Esophagus squamous epithelium (tissue), 5 donors: ENCODE measurements at regions not wholly inside any gene's neighbourhood (a gene's known extent, or its start where the extent isn't known, plus 50 kb on each side); places are given as distances from the start of the nearest gene placed in this dataset.

ENCODE experiments used
- DNase-seq: peaks from one replicate; lab custom pipeline; 2025; lab: John Stamatoyannopoulos, UW
- H3K27ac ChIP-seq, 4 donors: fragments of 200-600 bp; sonication (generic); one replicate each; pipeline ENCODE4 v1.5.1; 2016 to 2019; ENCODE audit warnings: mild to moderate bottlenecking in 1 of 4
- H3K27me3 ChIP-seq, 4 donors: fragments of 200-600 bp; sonication (generic); 1 replicate in 3 of 4; 2 replicates in 1 of 4; pipeline versions ENCODE4 v1.5.1 to v1.6.0; 2017 to 2021; ENCODE audit warnings: antibody characterized with exemption in 1 of 4
- H3K36me3 ChIP-seq, 3 donors: fragments of 200-600 bp; sonication (generic); one replicate each; pipeline ENCODE4 v1.5.1; 2016 to 2019
- H3K4me1 ChIP-seq, 3 donors: fragments of 200-600 bp; sonication (generic); one replicate each; pipeline ENCODE4 v1.5.1; 2017 to 2019
- H3K4me3 ChIP-seq, 4 donors: fragments of 200-600 bp; sonication (generic); 1 replicate in 3 of 4; 2 replicates in 1 of 4; pipeline ENCODE4 v1.5.1; 2016 to 2019; ENCODE audit warnings: mild to moderate bottlenecking in 2 of 4, moderate library complexity in 1 of 4
- H3K9me3 ChIP-seq, 3 donors: fragments of 200-600 bp; sonication (generic); one replicate each; pipeline ENCODE4 v1.5.1; 2016 to 2019
- POLR2A ChIP-seq, 4 donors: fragments of 450-650 bp; IDR thresholded peaks; one replicate each; pipeline ENCODE4 v1.6.1; 2017; ENCODE audit warnings: antibody characterized with exemption in 4 of 4, mild to moderate bottlenecking in 4 of 4, moderate library complexity in 3 of 4
- WGBS, 2 donors: methylation state at CpG; one replicate each; pipeline ENCODE4 v1.1.5; 2018; 5-methylcytosine and 5-hydroxymethylcytosine counted together
- intact Hi-C: fragments of 100-400 bp; cut with DNase I; formaldehyde crosslinking; loops from one replicate; pipeline ENCODE4 v1.15.0; 2022
- TF ChIP-seq, protein P1 (sequence below), 6 experiments: fragments of 450-650 bp in 4 of 6; fragments of 200-600 bp in 2 of 6; sonication (generic) in 2 of 6; IDR thresholded peaks; one replicate each; pipeline ENCODE4 v1.5.1; 2016 to 2019; ENCODE audit warnings: antibody characterized with exemption in 6 of 6, mild to moderate bottlenecking in 4 of 6, moderate library complexity in 4 of 6
- donor health status: DM: yes; HTN: yes; CAD: no.

DNA sequence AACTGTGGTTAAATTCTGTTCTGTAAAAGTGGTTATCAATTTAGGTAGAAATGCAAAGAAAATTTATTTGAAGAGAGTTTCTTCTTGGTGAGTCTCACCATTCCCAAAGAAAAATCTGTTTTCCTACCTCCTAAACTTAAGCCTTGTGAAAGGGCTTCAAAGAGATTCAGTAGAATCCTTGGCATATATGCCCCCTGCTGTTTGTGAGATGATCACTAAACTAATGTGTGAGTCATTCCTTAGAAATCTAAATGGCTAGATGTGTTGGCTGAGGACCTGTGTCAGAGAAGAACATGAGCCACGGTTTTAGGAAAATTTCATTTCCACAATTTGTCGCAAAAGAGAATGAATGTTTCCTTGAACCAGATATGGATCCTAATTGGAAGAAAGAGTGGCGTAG lies 260.9 kb downstream of the SLC7A11 start:
- no peak for TF ChIP-seq POLR2A (IDR thresholded peaks at IDR 0.05)
- TF ChIP-seq, protein P1, sequence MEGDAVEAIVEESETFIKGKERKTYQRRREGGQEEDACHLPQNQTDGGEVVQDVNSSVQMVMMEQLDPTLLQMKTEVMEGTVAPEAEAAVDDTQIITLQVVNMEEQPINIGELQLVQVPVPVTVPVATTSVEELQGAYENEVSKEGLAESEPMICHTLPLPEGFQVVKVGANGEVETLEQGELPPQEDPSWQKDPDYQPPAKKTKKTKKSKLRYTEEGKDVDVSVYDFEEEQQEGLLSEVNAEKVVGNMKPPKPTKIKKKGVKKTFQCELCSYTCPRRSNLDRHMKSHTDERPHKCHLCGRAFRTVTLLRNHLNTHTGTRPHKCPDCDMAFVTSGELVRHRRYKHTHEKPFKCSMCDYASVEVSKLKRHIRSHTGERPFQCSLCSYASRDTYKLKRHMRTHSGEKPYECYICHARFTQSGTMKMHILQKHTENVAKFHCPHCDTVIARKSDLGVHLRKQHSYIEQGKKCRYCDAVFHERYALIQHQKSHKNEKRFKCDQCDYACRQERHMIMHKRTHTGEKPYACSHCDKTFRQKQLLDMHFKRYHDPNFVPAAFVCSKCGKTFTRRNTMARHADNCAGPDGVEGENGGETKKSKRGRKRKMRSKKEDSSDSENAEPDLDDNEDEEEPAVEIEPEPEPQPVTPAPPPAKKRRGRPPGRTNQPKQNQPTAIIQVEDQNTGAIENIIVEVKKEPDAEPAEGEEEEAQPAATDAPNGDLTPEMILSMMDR (IDR thresholded peaks at IDR 0.05) = no peak

GRCh38 chr4:137980641-137981040 lies 261.5 kb downstream of the SLC7A11 start:
- intact Hi-C loops = no loop called here
- H3K4me3 ChIP-seq = no peak overlapping the region
- H3K4me1 ChIP-seq = peaks cover 0 to 16% (median 6%) of the 10 kb centered on the region in 3 donors
- no peaks in the 10 kb centered on the region for H3K9me3 ChIP-seq
- no peak overlapping the region for H3K27ac ChIP-seq
- H3K27me3 ChIP-seq = no peaks in the 10 kb centered on the region
- 80 to 87% methylated on average over 2 of the region's 2 CpGs for WGBS, 2 donors
- no peak for DNase-seq
- H3K36me3 ChIP-seq = no peaks in the 10 kb centered on the region
- no peak for TF ChIP-seq POLR2A (IDR thresholded peaks at IDR 0.05)
- TF ChIP-seq, protein P1 (IDR thresholded peaks at IDR 0.05) = no peak

More for the DNA sequence above, 260.9 kb downstream of the SLC7A11 start:
- no peak overlapping the region for H3K4me3 ChIP-seq
- no peaks in the 10 kb centered on the region for H3K27me3 ChIP-seq
- DNase-seq = no peak
- no peaks in the 10 kb centered on the region for H3K36me3 ChIP-seq
- H3K9me3 ChIP-seq = no peaks in the 10 kb centered on the region
- 84 to 85% methylated on average over 3 of the region's 3 CpGs for WGBS, 2 donors
- peaks cover 0 to 16% (median 6%) of the 10 kb centered on the region in 3 donors for H3K4me1 ChIP-seq
- H3K27ac ChIP-seq = no peak overlapping the region
- intact Hi-C loops = no loop called here

GRCh38 chr4:137979938-137980337 lies 262.2 kb downstream of the SLC7A11 start:
- 36 to 71% methylated on average over 1 of the region's 1 CpG for WGBS, 2 donors
- H3K27ac ChIP-seq = no peak overlapping the region
- intact Hi-C loops = no loop called here
- no peak overlapping the region for H3K4me3 ChIP-seq
- no peaks in the 10 kb centered on the region for H3K27me3 ChIP-seq
- no peaks in the 10 kb centered on the region for H3K36me3 ChIP-seq
- TF ChIP-seq, protein P1 (IDR thresholded peaks at IDR 0.05) = no peak
- TF ChIP-seq POLR2A (IDR thresholded peaks at IDR 0.05) = no peak
- H3K9me3 ChIP-seq = no peaks in the 10 kb centered on the region
- DNase-seq = no peak
- peaks cover 0 to 16% (median 6%) of the 10 kb centered on the region in 3 donors for H3K4me1 ChIP-seq

DNA sequence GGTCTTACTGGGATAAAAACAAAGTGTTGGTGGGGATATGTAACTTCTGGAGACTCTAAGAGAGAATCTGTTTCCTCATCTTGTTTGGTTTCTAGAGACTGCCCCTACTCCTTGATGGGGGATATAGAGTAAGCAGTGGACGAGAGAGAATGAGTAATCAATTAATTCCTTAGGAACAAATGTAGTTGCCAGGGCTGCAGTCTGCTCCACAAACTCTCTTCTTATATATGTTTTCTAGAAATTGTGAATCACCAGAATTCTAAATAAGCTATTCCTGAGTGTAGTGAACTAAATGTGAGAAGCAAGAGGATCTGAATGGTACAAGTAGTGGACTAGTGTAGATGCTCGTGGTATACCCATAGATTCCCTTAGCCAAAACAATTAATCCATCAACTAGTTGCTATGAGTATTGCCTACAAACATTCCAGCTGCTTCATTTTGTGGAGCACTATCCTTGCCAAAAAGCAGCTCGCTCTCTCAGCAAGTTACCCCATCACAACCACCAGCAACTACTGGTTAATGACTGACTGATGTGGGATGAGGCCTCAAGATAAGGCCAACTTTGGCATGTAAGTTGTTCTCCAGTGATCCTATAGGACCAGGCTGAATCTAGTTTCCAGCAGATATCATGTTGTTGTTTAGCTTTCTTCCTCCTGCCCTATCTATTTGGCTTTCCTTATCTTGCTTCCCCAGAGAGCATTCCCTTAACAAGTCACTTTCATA lies 273.0 kb downstream of the SLC7A11 start:
- no peak for DNase-seq
- intact Hi-C loops = no loop called here
- H3K9me3 ChIP-seq = peaks cover 0 to 5% (median 0%) of the 10 kb centered on the region in 3 donors
- WGBS, 2 donors = 68 to 81% methylated on average over 3 of the region's 3 CpGs
- TF ChIP-seq POLR2A (IDR thresholded peaks at IDR 0.05) = no peak
- TF ChIP-seq, protein P1 (IDR thresholded peaks at IDR 0.05) = no peak
- no peak overlapping the region for H3K4me3 ChIP-seq
- no peaks in the 10 kb centered on the region for H3K27me3 ChIP-seq
- no peaks in the 10 kb centered on the region for H3K36me3 ChIP-seq
- H3K4me1 ChIP-seq = no peaks in the 10 kb centered on the region
- no peak overlapping the region for H3K27ac ChIP-seq

DNA sequence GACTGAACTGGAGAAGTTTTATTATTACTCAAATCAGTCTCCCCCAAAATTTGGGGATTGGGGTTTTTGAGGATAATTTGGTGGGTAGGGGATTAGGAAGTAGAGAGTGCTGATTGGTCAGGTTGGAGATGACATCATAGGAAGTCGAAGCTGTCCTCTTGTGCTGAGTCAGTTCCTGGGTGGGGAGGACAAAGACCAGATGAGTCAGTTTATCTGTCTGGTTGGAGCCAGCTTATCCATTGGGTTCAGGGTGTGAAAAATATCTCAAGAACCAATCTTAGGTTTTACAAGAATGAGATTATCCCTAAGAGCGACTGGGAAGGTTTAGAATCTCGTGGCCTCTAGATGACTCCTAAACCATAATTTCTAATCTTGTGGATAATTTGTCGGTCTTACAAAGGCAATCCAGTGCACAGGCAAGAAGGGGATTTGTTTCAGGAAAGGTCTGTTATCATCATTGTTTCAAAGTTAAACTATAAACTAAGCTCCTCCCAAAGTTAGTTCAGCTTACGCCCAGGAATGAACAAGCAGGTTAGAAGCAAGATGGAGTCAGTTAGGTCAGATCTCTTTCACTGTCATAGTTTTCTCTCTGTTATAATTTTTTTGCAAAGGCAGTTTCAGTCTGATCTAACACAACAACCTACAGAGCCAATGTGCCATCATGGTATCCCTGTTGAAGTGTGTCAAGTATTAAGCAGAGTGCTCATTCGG lies 274.5 kb downstream of the SLC7A11 start:
- DNase-seq = no peak
- no peak overlapping the region for H3K4me3 ChIP-seq
- no peaks in the 10 kb centered on the region for H3K27me3 ChIP-seq
- TF ChIP-seq, protein P1 (IDR thresholded peaks at IDR 0.05) = no peak
- no peak for TF ChIP-seq POLR2A (IDR thresholded peaks at IDR 0.05)
- intact Hi-C loops = no loop called here
- no peaks in the 10 kb centered on the region for H3K36me3 ChIP-seq
- H3K9me3 ChIP-seq = peaks cover 0 to 5% (median 0%) of the 10 kb centered on the region in 3 donors
- no peaks in the 10 kb centered on the region for H3K4me1 ChIP-seq
- H3K27ac ChIP-seq = no peak overlapping the region
- 87 to 90% methylated on average over 6 of the region's 6 CpGs for WGBS, 2 donors
